Activated naive CD4-positive, alpha-beta T cell treated with anti-CD3 and anti-CD28 coated beads for 36 hours (primary cell): ENCODE measurements at regions not wholly inside any gene's neighbourhood (a gene's known extent, or its start where the extent isn't known, plus 50 kb on each side); places are given as distances from the start of the nearest gene placed in this dataset.

Source experiments
- CTCF ChIA-PET: fragments of 350-600 bp; sonication (Branson Sonifier 250); formaldehyde crosslinking; loops from one replicate; lab custom pipeline; 2021; ENCODE audit warnings: antibody characterized with exemption; lab: Charles Lee
- DNase-seq: peaks from one replicate; pipeline ENCODE4 v3.0.0-alpha.2; 2020
- H3K27ac Mint-ChIP-seq: one replicate; pipeline ENCODE4 v1.8.0; 2021; ENCODE audit warnings: mild to moderate bottlenecking, mixed read lengths
- H3K27me3 Mint-ChIP-seq: one replicate; pipeline ENCODE4 v1.8.0; 2021; ENCODE audit warnings: low read depth, mixed read lengths
- H3K36me3 Mint-ChIP-seq: one replicate; pipeline ENCODE4 v1.8.0; 2021; ENCODE audit warnings: low read depth, mixed read lengths
- H3K4me1 Mint-ChIP-seq: one replicate; pipeline ENCODE4 v1.8.0; 2021; ENCODE audit warnings: low read depth, mixed read lengths
- H3K4me3 Mint-ChIP-seq: one replicate; pipeline ENCODE4 v1.8.0; 2021; ENCODE audit warnings: mild to moderate bottlenecking, moderate library complexity, mixed read lengths
- H3K9me3 Mint-ChIP-seq: one replicate; pipeline ENCODE4 v1.8.0; 2021; ENCODE audit warnings: mixed read lengths
- intact Hi-C: fragments of 100-400 bp; cut with micrococcal nuclease; formaldehyde crosslinking; loops from one replicate; pipeline ENCODE4 v1.15.1; 2023

DNA sequence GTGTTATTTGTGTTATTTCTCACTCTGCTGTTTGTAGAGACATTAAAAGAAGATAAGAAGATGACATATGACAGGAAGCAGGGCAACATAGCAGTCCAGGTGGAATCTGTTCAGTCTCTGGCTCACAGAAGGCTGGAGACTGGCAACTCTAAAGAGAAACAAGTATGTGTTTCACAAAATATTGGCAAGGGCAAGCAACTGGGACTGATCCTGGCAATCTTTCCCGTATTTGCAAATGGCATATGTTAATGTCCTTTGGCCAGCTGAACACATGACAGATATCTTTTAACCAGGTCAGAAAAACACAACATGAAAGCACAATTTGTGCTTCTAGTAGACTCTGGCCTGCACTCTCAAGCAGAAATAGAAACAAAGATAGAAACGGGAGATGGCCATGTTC lies 1354.1 kb upstream of the EPHA6 start:
- DNase-seq: no peak
- CTCF ChIA-PET: no interaction called here
- H3K36me3 Mint-ChIP-seq: no peaks in the 10 kb centered on the region
- no peaks in the 10 kb centered on the region for H3K4me1 Mint-ChIP-seq
- H3K4me3 Mint-ChIP-seq: no peak overlapping the region
- intact Hi-C loops: no loop called here
- H3K27me3 Mint-ChIP-seq: no peaks in the 10 kb centered on the region
- no peaks in the 10 kb centered on the region for H3K9me3 Mint-ChIP-seq
- H3K27ac Mint-ChIP-seq: no peak overlapping the region

DNA sequence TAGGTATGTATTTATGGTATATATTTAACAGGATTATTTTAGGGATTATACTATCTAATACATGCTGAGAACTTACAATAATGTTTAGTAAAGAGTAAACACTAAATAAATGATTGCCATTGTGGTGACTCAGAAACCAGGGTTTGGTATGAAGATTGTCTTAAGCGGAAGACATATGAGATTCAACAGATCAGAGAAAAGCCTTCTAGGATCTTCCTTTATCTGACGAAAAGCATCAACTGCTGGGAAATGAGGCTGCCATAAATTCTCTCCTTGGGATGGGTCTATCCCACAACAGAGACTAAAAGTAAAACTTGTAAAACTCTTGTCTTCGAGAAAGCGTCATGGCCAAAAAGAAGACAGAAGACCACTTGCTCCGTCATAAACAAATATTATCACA lies 1352.2 kb upstream of the EPHA6 start:
- Mint-ChIP-seq H3K27ac (no peak overlapping the region), H3K4me3 (no peak overlapping the region), H3K27me3 (no peaks in the 10 kb centered on the region), H3K9me3 (no peaks in the 10 kb centered on the region), H3K4me1 (no peaks in the 10 kb centered on the region), H3K36me3 (no peaks in the 10 kb centered on the region)
- intact Hi-C loops: no loop called here
- CTCF ChIA-PET: no interaction called here
- no peak for DNase-seq

DNA sequence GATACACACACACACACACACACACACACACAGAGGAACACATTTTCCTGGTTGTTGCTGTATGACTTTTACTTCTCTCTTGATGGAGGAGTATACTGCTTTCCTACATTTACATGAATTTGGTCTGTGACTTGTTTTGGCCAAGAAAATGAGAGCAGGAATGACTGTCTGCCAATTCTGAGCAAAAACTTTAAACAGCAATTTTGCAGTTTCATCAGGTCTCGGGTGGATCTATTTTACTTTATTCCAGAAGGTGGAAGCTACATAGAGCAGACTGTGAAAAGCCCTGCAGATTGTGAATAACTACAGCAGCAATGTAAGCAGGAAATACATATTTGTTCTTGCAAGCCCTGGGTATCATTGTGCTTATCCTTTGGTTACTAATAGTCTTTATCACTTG lies 1350.0 kb upstream of the EPHA6 start:
- DNase-seq: no peak
- Mint-ChIP-seq H3K4me3 (no peak overlapping the region), H3K4me1 (no peaks in the 10 kb centered on the region), H3K9me3 (peaks cover 2% of the 10 kb centered on the region), H3K27ac (no peak overlapping the region), H3K27me3 (no peaks in the 10 kb centered on the region), H3K36me3 (no peaks in the 10 kb centered on the region)
- intact Hi-C loops: no loop called here
- CTCF ChIA-PET: no interaction called here

DNA sequence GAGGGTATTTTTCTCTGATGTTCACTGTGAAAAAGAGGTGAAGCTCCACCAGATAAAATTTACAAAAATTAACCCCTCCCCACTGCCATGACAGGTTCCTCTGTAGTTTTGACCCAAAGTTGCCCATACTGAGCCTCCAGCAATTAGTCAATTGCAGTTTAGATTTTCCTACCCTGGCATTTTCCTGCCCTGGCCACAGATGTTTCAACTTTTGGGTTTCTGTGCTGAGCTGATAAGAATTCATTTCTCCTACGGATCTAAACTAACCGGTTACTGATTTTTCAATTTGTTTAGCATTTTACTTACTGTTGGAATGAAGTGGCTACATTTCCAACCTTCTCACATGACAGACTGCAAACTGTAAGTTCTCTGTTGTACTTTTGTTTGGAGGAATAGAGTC lies 1346.1 kb upstream of the EPHA6 start:
- no peaks in the 10 kb centered on the region for H3K36me3 Mint-ChIP-seq
- intact Hi-C loops: no loop called here

DNA sequence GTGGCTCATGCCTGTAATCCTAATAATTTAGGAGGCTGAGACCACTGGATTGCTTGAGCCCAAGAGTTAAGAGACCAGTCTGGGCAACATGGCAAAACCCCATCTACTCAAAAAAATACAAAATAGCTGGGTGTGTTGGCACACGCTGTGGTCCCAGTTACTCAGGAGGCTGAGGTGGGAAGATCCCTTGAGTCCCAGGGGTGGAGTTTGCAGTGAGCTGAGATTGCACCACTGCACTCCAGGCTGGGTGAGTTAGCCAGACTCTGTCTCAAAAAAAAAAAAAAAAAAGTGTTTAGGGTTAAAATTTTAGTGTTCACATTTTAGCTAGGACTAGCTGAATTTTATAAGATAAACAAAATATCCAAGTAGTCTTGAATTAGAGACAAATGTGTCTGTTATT lies 1340.1 kb upstream of the EPHA6 start:
- H3K27ac Mint-ChIP-seq: no peak overlapping the region
- no peaks in the 10 kb centered on the region for H3K27me3 Mint-ChIP-seq
- peaks cover 3% of the 10 kb centered on the region for H3K9me3 Mint-ChIP-seq
- intact Hi-C loops: no loop called here
- no peak for DNase-seq
- CTCF ChIA-PET: no interaction called here
- no peaks in the 10 kb centered on the region for H3K36me3 Mint-ChIP-seq
- no peaks in the 10 kb centered on the region for H3K4me1 Mint-ChIP-seq
- H3K4me3 Mint-ChIP-seq: no peak overlapping the region

More for the DNA sequence above, 1346.1 kb upstream of the EPHA6 start:
- H3K9me3 Mint-ChIP-seq: peaks cover 2% of the 10 kb centered on the region
- no peaks in the 10 kb centered on the region for H3K4me1 Mint-ChIP-seq
- CTCF ChIA-PET: no interaction called here
- no peak overlapping the region for H3K27ac Mint-ChIP-seq
- H3K4me3 Mint-ChIP-seq: no peak overlapping the region
- no peaks in the 10 kb centered on the region for H3K27me3 Mint-ChIP-seq
- no peak for DNase-seq

DNA sequence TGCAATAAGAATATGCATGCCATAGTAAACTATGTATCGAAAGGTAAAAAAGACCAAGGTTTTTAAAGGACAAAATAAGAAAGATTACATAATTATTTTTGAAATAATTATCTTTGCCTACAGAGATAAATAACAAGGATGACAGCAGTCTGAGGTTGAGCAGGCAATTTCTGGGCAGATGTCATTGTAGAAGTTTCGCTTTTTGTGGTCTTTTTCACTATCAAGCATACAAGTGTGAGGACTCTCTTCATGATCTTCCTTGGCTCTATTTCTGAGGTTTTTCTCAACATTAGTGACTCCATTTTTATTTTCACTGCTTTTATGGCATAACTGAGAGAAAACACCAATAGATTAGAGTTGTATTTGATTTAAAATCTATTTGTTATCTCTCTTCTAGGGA lies 1337.9 kb upstream of the EPHA6 start:
- Mint-ChIP-seq H3K9me3 (peaks cover 3% of the 10 kb centered on the region), H3K4me3 (no peak overlapping the region), H3K4me1 (no peaks in the 10 kb centered on the region), H3K27me3 (no peaks in the 10 kb centered on the region), H3K36me3 (no peaks in the 10 kb centered on the region), H3K27ac (no peak overlapping the region)
- DNase-seq: no peak
- intact Hi-C loops: no loop called here
- CTCF ChIA-PET: no interaction called here

DNA sequence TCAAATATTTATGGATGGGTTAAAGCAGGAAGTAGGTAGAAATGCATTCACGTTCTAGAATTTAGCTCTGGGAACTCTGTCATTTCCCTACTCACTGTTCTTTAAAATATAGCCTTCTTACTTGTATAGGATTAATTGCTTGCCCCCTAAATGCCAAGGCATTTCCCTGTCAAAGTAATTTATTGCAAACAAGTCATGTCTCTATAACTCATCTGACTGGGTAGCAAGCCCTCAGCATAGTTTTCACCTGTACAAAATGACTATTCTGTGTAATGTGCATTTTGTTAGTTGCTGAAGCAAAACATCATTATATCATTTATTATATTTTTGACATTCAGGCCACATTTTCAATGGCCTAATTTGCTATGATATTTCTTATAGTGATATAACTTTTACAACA lies 1308.2 kb upstream of the EPHA6 start:
- intact Hi-C loops: no loop called here
- Mint-ChIP-seq H3K27me3 (no peaks in the 10 kb centered on the region), H3K27ac (no peak overlapping the region), H3K4me1 (no peaks in the 10 kb centered on the region), H3K36me3 (no peaks in the 10 kb centered on the region), H3K9me3 (no peaks in the 10 kb centered on the region), H3K4me3 (no peak overlapping the region)
- CTCF ChIA-PET: no interaction called here
- no peak for DNase-seq

DNA sequence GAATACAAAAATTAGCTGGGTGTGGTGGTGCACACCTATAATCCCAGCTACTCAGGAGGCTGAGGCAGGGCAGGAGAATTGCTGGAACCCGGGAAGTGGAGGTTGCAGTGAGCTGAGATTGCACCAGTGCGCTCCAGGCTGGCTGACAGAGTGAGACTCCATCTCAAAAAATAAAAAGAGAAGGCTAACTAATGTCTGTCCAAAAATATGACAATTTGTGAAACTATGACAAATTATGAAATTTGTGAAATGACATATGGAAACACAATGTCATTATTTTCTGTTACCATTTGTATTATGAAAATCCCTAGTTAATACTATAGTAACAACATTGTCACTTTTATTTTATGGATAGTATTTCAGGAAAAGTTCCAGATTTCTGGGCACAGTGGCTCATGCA lies 1306.3 kb upstream of the EPHA6 start:
- Mint-ChIP-seq H3K4me3 (no peak overlapping the region), H3K4me1 (no peaks in the 10 kb centered on the region), H3K36me3 (no peaks in the 10 kb centered on the region), H3K27me3 (no peaks in the 10 kb centered on the region), H3K9me3 (no peaks in the 10 kb centered on the region), H3K27ac (no peak overlapping the region)
- no peak for DNase-seq
- CTCF ChIA-PET: no interaction called here
- intact Hi-C loops: no loop called here

DNA sequence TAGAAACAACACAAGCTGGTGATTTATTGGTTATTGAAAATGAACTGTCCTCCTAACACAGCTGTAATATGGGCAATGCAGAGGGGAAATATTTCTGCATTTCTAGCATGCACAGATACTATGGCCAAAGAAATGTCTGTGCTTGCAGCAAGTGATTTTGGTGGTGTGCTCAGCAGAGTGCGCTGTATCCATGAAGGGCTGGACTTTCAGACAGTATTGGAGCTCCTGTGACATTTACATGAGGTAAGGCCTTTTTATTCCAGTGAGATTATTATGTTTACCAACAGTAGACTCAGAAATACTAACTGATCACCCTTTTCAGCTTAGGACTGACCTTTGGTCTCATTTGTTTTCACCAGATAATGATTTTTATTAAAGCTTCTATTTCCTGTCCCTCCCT lies 1302.6 kb upstream of the EPHA6 start:
- Mint-ChIP-seq H3K27ac (no peak overlapping the region), H3K9me3 (no peaks in the 10 kb centered on the region), H3K4me1 (no peaks in the 10 kb centered on the region), H3K27me3 (no peaks in the 10 kb centered on the region), H3K36me3 (no peaks in the 10 kb centered on the region), H3K4me3 (no peak overlapping the region)
- intact Hi-C loops: no loop called here
- no peak for DNase-seq
- CTCF ChIA-PET: no interaction called here

DNA sequence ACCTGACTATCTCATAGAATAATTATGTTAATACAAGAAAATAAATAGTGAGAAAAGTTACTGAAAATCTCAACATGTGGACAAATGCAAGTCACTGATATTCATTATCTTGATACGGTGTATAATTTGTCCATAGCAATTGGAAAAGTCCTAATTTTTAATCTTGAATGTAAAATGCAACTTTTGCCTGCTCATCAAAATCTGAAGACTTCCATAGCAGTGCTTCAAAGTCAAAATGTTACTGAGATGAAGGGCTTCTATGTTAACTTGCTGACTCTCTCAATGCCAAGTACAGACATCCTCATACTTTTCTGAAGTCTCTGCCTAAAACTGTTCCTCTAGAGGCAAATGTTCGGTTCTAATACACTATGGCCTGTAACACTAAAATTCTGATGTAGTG lies 1300.1 kb upstream of the EPHA6 start:
- DNase-seq: no peak
- H3K4me1 Mint-ChIP-seq: no peaks in the 10 kb centered on the region
- CTCF ChIA-PET: no interaction called here
- no peaks in the 10 kb centered on the region for H3K9me3 Mint-ChIP-seq
- H3K4me3 Mint-ChIP-seq: no peak overlapping the region
- H3K36me3 Mint-ChIP-seq: no peaks in the 10 kb centered on the region
- H3K27ac Mint-ChIP-seq: no peak overlapping the region
- intact Hi-C loops: no loop called here
- no peaks in the 10 kb centered on the region for H3K27me3 Mint-ChIP-seq

DNA sequence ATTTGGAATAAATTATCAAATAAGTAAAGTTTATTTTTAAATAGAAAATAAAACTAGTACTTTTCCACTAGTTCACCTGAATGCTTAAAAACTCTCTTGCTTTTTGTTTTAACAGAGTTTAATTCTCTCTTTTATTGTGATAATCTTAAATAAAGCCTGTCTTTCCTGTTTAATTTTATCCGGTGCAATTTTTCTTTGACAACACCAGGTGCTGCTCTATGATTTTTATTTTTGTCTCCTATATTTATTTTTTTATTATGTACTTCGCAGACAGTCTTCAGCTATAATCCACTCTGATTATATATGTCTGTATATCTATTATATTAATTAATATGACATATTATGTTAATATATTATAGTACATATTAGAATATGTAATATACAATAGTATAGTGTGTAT lies 1293.0 kb upstream of the EPHA6 start:
- Mint-ChIP-seq H3K36me3 (no peaks in the 10 kb centered on the region), H3K4me1 (no peaks in the 10 kb centered on the region), H3K27me3 (no peaks in the 10 kb centered on the region), H3K4me3 (no peak overlapping the region), H3K9me3 (peaks cover 2% of the 10 kb centered on the region), H3K27ac (no peak overlapping the region)
- intact Hi-C loops: no loop called here
- DNase-seq: no peak
- CTCF ChIA-PET: no interaction called here

DNA sequence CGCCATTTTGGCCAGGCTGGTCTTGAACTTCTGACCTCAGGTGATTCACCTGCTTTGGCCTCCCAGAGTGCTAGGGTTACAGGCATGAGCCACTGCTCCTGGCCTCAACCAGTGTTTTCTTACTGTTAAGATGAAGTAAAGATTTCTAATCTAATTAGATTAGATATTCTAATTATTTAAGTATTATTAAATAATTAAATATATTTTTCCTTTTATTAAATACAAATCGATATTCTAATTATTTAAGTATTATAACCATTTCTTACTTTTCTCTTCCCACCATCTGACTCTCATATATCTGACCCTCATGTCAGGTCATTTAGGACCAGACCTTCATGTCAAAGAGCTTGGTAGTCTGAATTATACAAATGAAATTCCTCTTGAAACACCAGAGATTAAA lies 1291.9 kb upstream of the EPHA6 start:
- H3K27me3 Mint-ChIP-seq: no peaks in the 10 kb centered on the region
- no peak for DNase-seq
- H3K36me3 Mint-ChIP-seq: no peaks in the 10 kb centered on the region
- H3K27ac Mint-ChIP-seq: no peak overlapping the region
- H3K4me3 Mint-ChIP-seq: no peak overlapping the region
- H3K9me3 Mint-ChIP-seq: peaks cover 2% of the 10 kb centered on the region
- H3K4me1 Mint-ChIP-seq: no peaks in the 10 kb centered on the region
- CTCF ChIA-PET: no interaction called here
- intact Hi-C loops: no loop called here

DNA sequence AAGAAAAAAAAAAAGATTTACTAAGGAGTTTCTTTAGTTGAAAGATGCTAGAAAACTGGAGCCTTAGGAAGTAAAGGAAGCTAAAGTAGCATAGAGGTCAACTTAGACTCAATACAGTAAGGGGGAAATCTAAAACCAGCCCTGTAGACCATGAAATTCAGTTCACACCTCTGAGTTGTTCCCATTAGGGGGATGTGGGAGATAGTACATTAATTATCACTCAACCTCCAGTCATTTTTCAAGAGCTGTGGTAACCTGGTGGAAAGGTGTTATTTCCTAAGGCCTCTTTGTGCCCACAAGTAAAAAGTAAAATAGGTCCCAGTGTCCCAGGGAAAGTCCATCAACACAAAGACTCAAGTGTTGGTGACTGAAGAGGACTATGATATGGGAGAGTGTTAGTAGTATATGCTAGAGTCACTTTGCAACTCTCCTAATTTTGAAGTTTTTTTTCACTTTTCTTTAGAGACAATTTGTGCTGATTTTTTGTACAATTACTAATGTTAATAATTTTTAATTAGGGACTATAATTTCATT lies 1274.4 kb upstream of the EPHA6 start:
- no peaks in the 10 kb centered on the region for H3K36me3 Mint-ChIP-seq
- no peaks in the 10 kb centered on the region for H3K4me1 Mint-ChIP-seq
- no peak for DNase-seq
- H3K27ac Mint-ChIP-seq: no peak overlapping the region
- H3K4me3 Mint-ChIP-seq: no peak overlapping the region
- H3K27me3 Mint-ChIP-seq: no peaks in the 10 kb centered on the region
- peaks cover 4% of the 10 kb centered on the region for H3K9me3 Mint-ChIP-seq
- CTCF ChIA-PET: no interaction called here
- intact Hi-C loops: no loop called here

DNA sequence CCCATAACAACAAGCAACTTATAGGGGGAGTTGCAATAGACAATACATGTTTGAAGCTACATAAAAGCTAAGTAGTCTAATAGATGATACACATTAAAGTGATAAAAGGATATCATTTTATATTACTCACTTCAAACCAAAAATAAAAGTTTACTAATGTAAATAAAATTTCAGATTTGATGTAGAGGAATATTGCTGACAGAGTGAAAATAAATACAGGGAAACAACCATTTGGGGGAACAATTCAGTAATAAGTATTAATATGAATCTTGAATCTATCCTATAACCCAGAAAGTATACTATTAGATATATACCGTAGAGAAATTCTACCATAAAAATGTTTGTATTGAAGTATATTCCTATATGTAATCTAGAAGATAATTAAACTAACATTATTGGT lies 1248.9 kb upstream of the EPHA6 start:
- Mint-ChIP-seq H3K27me3 (no peaks in the 10 kb centered on the region), H3K36me3 (no peaks in the 10 kb centered on the region), H3K27ac (no peak overlapping the region), H3K4me3 (no peak overlapping the region), H3K4me1 (no peaks in the 10 kb centered on the region), H3K9me3 (peaks cover 19% of the 10 kb centered on the region)
- DNase-seq: no peak
- intact Hi-C loops: no loop called here
- CTCF ChIA-PET: no interaction called here
